SK-N-SH treated with all-trans-retinoic acid at 6 μM for 48 hours (cell line): ENCODE measurements at regions not wholly inside any gene's neighbourhood (a gene's known extent, or its start where the extent isn't known, plus 50 kb on each side); places are given as distances from the start of the nearest gene placed in this dataset.

Experiments used
- ATAC-seq: fragments of 200-7000 bp; cut with Tn5 transposase; 3 replicates; pipeline ENCODE4 v1.9.1; 2020; ENCODE audit warnings: mild to moderate bottlenecking, moderate library complexity
- ARNTL ChIP-seq: fragments of 450-650 bp; formaldehyde crosslinking; IDR thresholded peaks from 2 replicates; pipeline ENCODE4 v1.5.0; 2020; ENCODE audit warnings: low read depth, mild to moderate bottlenecking, moderate library complexity, borderline replicate concordance
- ESRRG ChIP-seq: fragments of 250-450 bp; sonication (Bioruptor Pico); IDR thresholded peaks from 2 replicates; pipeline ENCODE4 v1.6.1; 2021; ENCODE audit warnings: mild to moderate bottlenecking
- ISL1 ChIP-seq: fragments of 250-450 bp; sonication (Bioruptor Pico); IDR thresholded peaks from 2 replicates; pipeline ENCODE4 v2.1.2; 2022; ENCODE audit warnings: mild to moderate bottlenecking, moderate library complexity
- OSR1 ChIP-seq: fragments of 250-450 bp; sonication (Bioruptor Pico); IDR thresholded peaks from 2 replicates; pipeline ENCODE4 v1.8.0; 2022; ENCODE audit warnings: moderate library complexity, mild to moderate bottlenecking, inconsistent platforms
- POU6F1 ChIP-seq: fragments of 250-450 bp; sonication (Bioruptor Pico); IDR thresholded peaks from 2 replicates; pipeline ENCODE4 v1.8.0; 2021; ENCODE audit warnings: low read depth, mild to moderate bottlenecking, moderate library complexity, borderline replicate concordance
- PPARA ChIP-seq: fragments of 250-450 bp; sonication (Bioruptor Pico); IDR thresholded peaks from 2 replicates; pipeline ENCODE4 v1.5.0; 2020; ENCODE audit warnings: mild to moderate bottlenecking, borderline replicate concordance
- RARB ChIP-seq: fragments of 250-450 bp; sonication (Bioruptor Pico); IDR thresholded peaks from 2 replicates; pipeline ENCODE4 v1.8.0; 2021; ENCODE audit warnings: mild to moderate bottlenecking, moderate library complexity
- SNAI2 ChIP-seq: fragments of 250-450 bp; sonication (Bioruptor Pico); IDR thresholded peaks from 2 replicates; pipeline ENCODE4 v1.5.0; 2020; ENCODE audit warnings: mild to moderate bottlenecking, moderate library complexity
- TCF4 ChIP-seq: fragments of 250-450 bp; sonication (Bioruptor Pico); IDR thresholded peaks from 2 replicates; pipeline ENCODE4 v1.8.0; 2021; ENCODE audit warnings: mild to moderate bottlenecking, moderate library complexity, borderline replicate concordance
- TOX ChIP-seq: fragments of 250-450 bp; sonication (Bioruptor Pico); IDR thresholded peaks from 2 replicates; pipeline ENCODE4 v1.8.0; 2021; ENCODE audit warnings: mild to moderate bottlenecking, moderate library complexity, borderline replicate concordance
- TSHZ2 ChIP-seq: fragments of 250-450 bp; sonication (Bioruptor Pico); IDR thresholded peaks from 2 replicates; pipeline ENCODE4 v1.5.0; 2020; ENCODE audit warnings: mild to moderate bottlenecking, moderate library complexity
- ZC3H10 ChIP-seq: fragments of 250-450 bp; sonication (Bioruptor Pico); IDR thresholded peaks from 2 replicates; pipeline ENCODE4 v1.5.1; 2021; ENCODE audit warnings: mild to moderate bottlenecking, moderate library complexity
- ZFP3 ChIP-seq: fragments of 250-450 bp; sonication (Bioruptor Pico); IDR thresholded peaks from 2 replicates; pipeline ENCODE4 v1.5.0; 2020; ENCODE audit warnings: mild to moderate bottlenecking, moderate library complexity
- ZFP30 ChIP-seq: fragments of 450-650 bp; formaldehyde crosslinking; IDR thresholded peaks from 2 replicates; pipeline ENCODE4 v1.5.0; 2022; ENCODE audit warnings: mild to moderate bottlenecking, moderate library complexity
- ZNF565 ChIP-seq: fragments of 450-650 bp; formaldehyde crosslinking; conservative IDR thresholded peaks from 2 replicates; pipeline ENCODE4 v1.5.0; 2020; ENCODE audit warnings: low read depth, mild to moderate bottlenecking, moderate library complexity
- ZNF70 ChIP-seq: fragments of 450-650 bp; formaldehyde crosslinking; IDR thresholded peaks from 2 replicates; pipeline ENCODE4 v1.5.0; 2020; ENCODE audit warnings: mild to moderate bottlenecking, moderate library complexity
- ZNF8 ChIP-seq: fragments of 450-650 bp; formaldehyde crosslinking; IDR thresholded peaks from 2 replicates; pipeline ENCODE4 v1.5.0; 2020; ENCODE audit warnings: mild to moderate bottlenecking, moderate library complexity
- TF ChIP-seq, protein P1 (sequence below): fragments of 250-450 bp; sonication (Bioruptor Pico); IDR thresholded peaks from 2 replicates; pipeline ENCODE4 v1.5.1; 2021; ENCODE audit warnings: mild to moderate bottlenecking, moderate library complexity
- TF ChIP-seq, protein P2 (sequence below): fragments of 250-450 bp; sonication (Bioruptor Pico); IDR thresholded peaks from 2 replicates; pipeline ENCODE4 v1.8.0; 2020; ENCODE audit warnings: mild to moderate bottlenecking, moderate library complexity, borderline replicate concordance

- peak; percentile 62 for ATAC-seq
These were observed 92.2 kb upstream of the PGRMC2 start for GRCh38 chr4:128379860-128380259.

GRCh38 chr4:128378668-128379067 is 91.1 kb upstream of the PGRMC2 start:
- no peak for ATAC-seq
- no peak for TF ChIP-seq ARNTL (CRISPR knock-in tag)
- TF ChIP-seq ZFP3 (CRISPR knock-in tag), result no peak
- TF ChIP-seq SNAI2 (CRISPR knock-in tag), result no peak
- no peak for TF ChIP-seq ZNF565 (CRISPR knock-in tag)
- TF ChIP-seq, protein P1, sequence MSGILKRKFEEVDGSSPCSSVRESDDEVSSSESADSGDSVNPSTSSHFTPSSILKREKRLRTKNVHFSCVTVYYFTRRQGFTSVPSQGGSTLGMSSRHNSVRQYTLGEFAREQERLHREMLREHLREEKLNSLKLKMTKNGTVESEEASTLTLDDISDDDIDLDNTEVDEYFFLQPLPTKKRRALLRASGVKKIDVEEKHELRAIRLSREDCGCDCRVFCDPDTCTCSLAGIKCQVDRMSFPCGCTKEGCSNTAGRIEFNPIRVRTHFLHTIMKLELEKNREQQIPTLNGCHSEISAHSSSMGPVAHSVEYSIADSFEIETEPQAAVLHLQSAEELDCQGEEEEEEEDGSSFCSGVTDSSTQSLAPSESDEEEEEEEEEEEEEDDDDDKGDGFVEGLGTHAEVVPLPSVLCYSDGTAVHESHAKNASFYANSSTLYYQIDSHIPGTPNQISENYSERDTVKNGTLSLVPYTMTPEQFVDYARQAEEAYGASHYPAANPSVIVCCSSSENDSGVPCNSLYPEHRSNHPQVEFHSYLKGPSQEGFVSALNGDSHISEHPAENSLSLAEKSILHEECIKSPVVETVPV (CRISPR knock-in tag), result no peak
- no peak for TF ChIP-seq TSHZ2 (CRISPR knock-in tag)
- no peak for TF ChIP-seq ZC3H10
- no peak for TF ChIP-seq TOX (CRISPR knock-in tag)
- no peak for TF ChIP-seq ZFP30 (CRISPR knock-in tag)
- no peak for TF ChIP-seq RARB (CRISPR knock-in tag)
- no peak for TF ChIP-seq ISL1
- no peak for TF ChIP-seq ZNF70

More at GRCh38 chr4:128379860-128380259, 92.2 kb upstream of the PGRMC2 start:
- TF ChIP-seq ZC3H10, result no peak
- TF ChIP-seq, protein P2, sequence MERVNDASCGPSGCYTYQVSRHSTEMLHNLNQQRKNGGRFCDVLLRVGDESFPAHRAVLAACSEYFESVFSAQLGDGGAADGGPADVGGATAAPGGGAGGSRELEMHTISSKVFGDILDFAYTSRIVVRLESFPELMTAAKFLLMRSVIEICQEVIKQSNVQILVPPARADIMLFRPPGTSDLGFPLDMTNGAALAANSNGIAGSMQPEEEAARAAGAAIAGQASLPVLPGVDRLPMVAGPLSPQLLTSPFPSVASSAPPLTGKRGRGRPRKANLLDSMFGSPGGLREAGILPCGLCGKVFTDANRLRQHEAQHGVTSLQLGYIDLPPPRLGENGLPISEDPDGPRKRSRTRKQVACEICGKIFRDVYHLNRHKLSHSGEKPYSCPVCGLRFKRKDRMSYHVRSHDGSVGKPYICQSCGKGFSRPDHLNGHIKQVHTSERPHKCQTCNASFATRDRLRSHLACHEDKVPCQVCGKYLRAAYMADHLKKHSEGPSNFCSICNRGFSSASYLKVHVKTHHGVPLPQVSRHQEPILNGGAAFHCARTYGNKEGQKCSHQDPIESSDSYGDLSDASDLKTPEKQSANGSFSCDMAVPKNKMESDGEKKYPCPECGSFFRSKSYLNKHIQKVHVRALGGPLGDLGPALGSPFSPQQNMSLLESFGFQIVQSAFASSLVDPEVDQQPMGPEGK (CRISPR knock-in tag), result no peak
- no peak for TF ChIP-seq ISL1
- no peak for TF ChIP-seq TOX (CRISPR knock-in tag)
- no peak for TF ChIP-seq ZNF565 (CRISPR knock-in tag)
- TF ChIP-seq ZNF70, result no peak
- no peak for TF ChIP-seq ZFP3 (CRISPR knock-in tag)
- TF ChIP-seq ARNTL (CRISPR knock-in tag), result no peak
- no peak for TF ChIP-seq TSHZ2 (CRISPR knock-in tag)
- TF ChIP-seq ZFP30 (CRISPR knock-in tag), result no peak
- no peak for TF ChIP-seq PPARA (CRISPR knock-in tag)
- no peak for TF ChIP-seq RARB (CRISPR knock-in tag)
- TF ChIP-seq TCF4 (CRISPR knock-in tag), result no peak
- TF ChIP-seq ESRRG (CRISPR knock-in tag), result no peak
- TF ChIP-seq, protein P1 (CRISPR knock-in tag), result no peak
- TF ChIP-seq ZNF8 (CRISPR knock-in tag), result no peak
- no peak for TF ChIP-seq POU6F1
- TF ChIP-seq SNAI2 (CRISPR knock-in tag), result no peak
- TF ChIP-seq OSR1, result no peak
- TF ChIP-seq, all 23 proteins: peak for 0
